ENCODE measurements at regions not wholly inside any gene's neighbourhood (a gene's known extent, or its start where the extent isn't known, plus 50 kb on each side); places are given as distances from the start of the nearest gene placed in this dataset.

DNA sequence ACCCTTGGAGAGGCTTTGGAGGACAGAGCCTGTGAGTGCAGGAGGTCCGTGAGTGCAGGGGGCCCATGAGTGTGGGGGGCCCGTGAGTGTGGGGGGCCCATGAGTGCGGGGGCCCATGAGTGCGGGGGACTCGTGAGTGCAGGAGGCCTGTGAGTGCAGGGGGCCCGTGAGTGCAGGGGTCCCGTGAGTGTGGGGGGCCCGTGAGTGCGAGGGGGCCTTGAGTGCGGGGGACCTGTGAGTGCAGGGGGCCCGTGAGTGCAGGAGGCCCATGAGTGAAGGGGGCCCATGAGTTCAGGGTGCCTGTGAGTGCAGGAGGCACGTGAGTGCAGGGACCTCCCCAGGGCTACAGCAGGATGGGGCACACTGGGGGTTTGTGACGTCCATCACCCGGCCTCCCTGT, 108.3 kb upstream of the TTC34 start:
- ATAC-seq (ENCODE audit: low FRiP score in 2 of 2) (no peak), DNase-seq (peak in 1 of 2 donors; percentile 73)
- no peak overlapping the region for H3K27ac ChIP-seq
- no peaks in the 10 kb centered on the region for H3K36me3 ChIP-seq
- 71 to 80% methylated on average over 1 to 9 of the region's 14 CpGs for WGBS, 2 donors
- H3K4me1 ChIP-seq, result no peaks in the 10 kb centered on the region
- TF ChIP-seq POLR2A (IDR thresholded peaks at IDR 0.05) (no peak), CTCF (IDR thresholded peaks at IDR 0.05) (no peak), EP300 (IDR thresholded peaks at IDR 0.05) (no peak), POLR2AphosphoS5 (IDR thresholded peaks at IDR 0.05) (no peak)
- no peak overlapping the region for H3K4me3 ChIP-seq
- no peaks in the 10 kb centered on the region for H3K27me3 ChIP-seq
- H3K9me3 ChIP-seq, result no peaks in the 10 kb centered on the region

DNA sequence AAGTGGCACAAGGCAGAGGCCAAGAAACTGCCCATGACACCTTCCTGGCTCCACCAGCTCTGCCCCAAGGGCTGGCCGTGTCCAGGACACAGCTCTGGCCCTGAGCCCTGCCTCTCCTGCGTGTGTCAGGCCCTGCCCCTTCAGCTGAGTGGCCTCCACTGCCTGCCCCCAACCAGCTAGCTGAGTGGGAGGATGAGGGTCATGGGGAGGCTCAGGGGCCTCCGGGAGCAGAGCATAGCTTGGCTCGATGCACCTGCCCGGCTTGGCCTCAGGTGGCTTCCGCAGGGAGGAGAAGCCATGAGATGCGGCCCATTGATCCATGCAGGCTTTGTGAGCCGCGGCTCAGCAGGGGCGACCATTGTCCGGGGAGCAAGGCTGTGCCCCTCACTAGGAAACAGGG, 108.7 kb upstream of the TTC34 start:
- Histone ChIP-seq H3K36me3 (no peaks in the 10 kb centered on the region), H3K27me3 (no peaks in the 10 kb centered on the region), H3K9me3 (no peaks in the 10 kb centered on the region), H3K4me3 (no peak overlapping the region), H3K27ac (no peak overlapping the region), H3K4me1 (no peaks in the 10 kb centered on the region)
- no peak for ATAC-seq (ENCODE audit: low FRiP score in 2 of 2)
- DNase-seq, result peak in 1 of 2 donors; percentile 61
- TF ChIP-seq EP300 (IDR thresholded peaks at IDR 0.05) (no peak), CTCF (IDR thresholded peaks at IDR 0.05) (no peak), POLR2AphosphoS5 (IDR thresholded peaks at IDR 0.05) (no peak), POLR2A (IDR thresholded peaks at IDR 0.05) (no peak)
- 87% methylated on average over 11 of the region's 11 CpGs; no CpG with 5 or more reads in 1 of the 2 donors for WGBS, 2 donors

DNA sequence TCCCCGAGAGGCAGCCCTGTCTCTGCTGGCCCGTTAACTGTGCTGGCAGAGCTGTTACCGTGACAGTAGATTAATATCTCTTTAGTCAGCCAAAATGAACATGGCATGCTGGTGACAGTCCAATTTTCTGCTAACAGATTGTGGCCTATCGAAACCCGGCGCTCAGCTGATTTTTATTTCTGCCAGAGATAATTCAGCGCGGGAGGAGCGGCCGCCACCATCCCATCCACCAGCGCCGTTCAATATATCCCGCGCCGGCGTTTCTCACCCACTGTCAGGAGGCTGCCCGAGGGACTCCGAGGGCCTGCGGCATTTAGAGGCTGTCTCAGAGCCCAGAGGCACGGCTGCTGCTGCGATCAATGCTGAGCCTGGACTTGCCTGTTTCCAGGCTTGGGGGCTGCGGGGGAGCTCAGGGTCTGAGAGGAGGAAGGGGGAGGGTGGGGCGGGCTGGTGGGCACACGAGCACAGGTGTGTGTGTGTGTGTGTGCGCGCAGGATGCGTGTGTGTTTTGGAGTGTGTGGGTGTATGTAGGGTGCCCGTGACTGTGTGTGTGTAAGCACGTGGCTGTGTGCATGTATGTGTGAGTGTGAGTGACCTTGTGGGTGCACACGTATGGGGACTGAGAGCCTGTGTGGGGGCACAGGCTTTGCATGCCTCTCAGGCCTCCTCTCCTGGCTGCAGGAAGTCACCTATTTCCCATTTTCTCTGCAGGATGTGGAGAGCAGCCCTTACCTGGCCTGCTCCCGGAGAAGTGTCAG, 109.7 kb upstream of the ACTRT2 start:
- 86 to 88% methylated on average over 27 of the region's 31 CpGs for WGBS, 2 donors
- Histone ChIP-seq H3K9me3 (no peaks in the 10 kb centered on the region), H3K27ac (no peak overlapping the region), H3K4me1 (no peaks in the 10 kb centered on the region), H3K27me3 (no peaks in the 10 kb centered on the region), H3K36me3 (no peaks in the 10 kb centered on the region), H3K4me3 (no peak overlapping the region)
- DNase-seq (peak in 1 of 2 donors; percentile 55), ATAC-seq (ENCODE audit: low FRiP score in 2 of 2) (no peak)
- TF ChIP-seq POLR2A (IDR thresholded peaks at IDR 0.05), result no peak
- TF ChIP-seq POLR2AphosphoS5 (IDR thresholded peaks at IDR 0.05), result no peak
- TF ChIP-seq CTCF (IDR thresholded peaks at IDR 0.05), result no peak
- no peak for TF ChIP-seq EP300 (IDR thresholded peaks at IDR 0.05)

GRCh38 chr1:2912424-2913061, 108.7 kb upstream of the ACTRT2 start:
- no peak for TF ChIP-seq CTCF (IDR thresholded peaks at IDR 0.05)
- TF ChIP-seq EP300 (IDR thresholded peaks at IDR 0.05), result no peak
- no peak for TF ChIP-seq POLR2AphosphoS5 (IDR thresholded peaks at IDR 0.05)
- no peak for TF ChIP-seq POLR2A (IDR thresholded peaks at IDR 0.05)
- WGBS, 2 donors, result 61 to 80% methylated on average over 12 to 16 of the region's 16 CpGs
- H3K27me3 ChIP-seq, result no peaks in the 10 kb centered on the region
- DNase-seq (no peak), ATAC-seq (ENCODE audit: low FRiP score in 2 of 2) (no peak)
- H3K27ac ChIP-seq, result no peak overlapping the region
- H3K4me3 ChIP-seq, result no peak overlapping the region
- H3K4me1 ChIP-seq, result no peaks in the 10 kb centered on the region
- H3K36me3 ChIP-seq, result no peaks in the 10 kb centered on the region
- no peaks in the 10 kb centered on the region for H3K9me3 ChIP-seq

All from upper lobe of left lung (tissue), 6 donors.